ENCODE measurements at regions not wholly inside any gene's neighbourhood (a gene's known extent, or its start where the extent isn't known, plus 50 kb on each side); places are given as distances from the start of the nearest gene placed in this dataset.

DNA sequence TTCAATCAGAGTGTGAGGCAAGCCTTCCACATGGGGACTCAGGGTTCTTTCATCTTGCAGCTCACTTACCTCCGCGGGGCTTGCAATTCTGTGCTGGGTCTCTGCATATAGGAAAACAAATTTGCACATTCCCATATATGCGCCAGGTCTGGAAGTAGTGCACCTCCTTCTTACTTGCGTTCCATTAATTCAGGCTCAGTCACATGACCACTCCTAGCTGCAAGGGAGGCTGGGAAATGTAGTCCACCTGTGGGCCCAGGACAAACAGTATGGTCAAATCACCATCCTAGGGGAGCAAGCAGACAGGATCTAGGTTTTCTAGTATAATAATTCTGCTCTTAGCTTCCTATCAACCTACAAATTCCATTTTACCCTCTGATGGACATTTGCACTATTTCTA, 160.4 kb downstream of the AACS start:
- DNase-seq = no peak
- H3K27ac Mint-ChIP-seq = no peak overlapping the region
- TF ChIP-seq, protein P1, sequence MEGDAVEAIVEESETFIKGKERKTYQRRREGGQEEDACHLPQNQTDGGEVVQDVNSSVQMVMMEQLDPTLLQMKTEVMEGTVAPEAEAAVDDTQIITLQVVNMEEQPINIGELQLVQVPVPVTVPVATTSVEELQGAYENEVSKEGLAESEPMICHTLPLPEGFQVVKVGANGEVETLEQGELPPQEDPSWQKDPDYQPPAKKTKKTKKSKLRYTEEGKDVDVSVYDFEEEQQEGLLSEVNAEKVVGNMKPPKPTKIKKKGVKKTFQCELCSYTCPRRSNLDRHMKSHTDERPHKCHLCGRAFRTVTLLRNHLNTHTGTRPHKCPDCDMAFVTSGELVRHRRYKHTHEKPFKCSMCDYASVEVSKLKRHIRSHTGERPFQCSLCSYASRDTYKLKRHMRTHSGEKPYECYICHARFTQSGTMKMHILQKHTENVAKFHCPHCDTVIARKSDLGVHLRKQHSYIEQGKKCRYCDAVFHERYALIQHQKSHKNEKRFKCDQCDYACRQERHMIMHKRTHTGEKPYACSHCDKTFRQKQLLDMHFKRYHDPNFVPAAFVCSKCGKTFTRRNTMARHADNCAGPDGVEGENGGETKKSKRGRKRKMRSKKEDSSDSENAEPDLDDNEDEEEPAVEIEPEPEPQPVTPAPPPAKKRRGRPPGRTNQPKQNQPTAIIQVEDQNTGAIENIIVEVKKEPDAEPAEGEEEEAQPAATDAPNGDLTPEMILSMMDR (IDR thresholded peaks at IDR 0.05) = no peak
- H3K27me3 Mint-ChIP-seq (ENCODE audit: insufficient read depth) = peaks cover 4% of the 10 kb centered on the region
- no peak overlapping the region for H3K4me3 Mint-ChIP-seq
- H3K9me3 Mint-ChIP-seq = no peaks in the 10 kb centered on the region; the same call in 1 of the 2 replicates
- no peaks in the 10 kb centered on the region for H3K36me3 Mint-ChIP-seq (ENCODE audit: low read depth)
- no peaks in the 10 kb centered on the region for H3K4me1 Mint-ChIP-seq (ENCODE audit: low read depth)

GRCh38 chr12:125228519-125229260, 163.5 kb downstream of the AACS start:
- no peaks in the 10 kb centered on the region; the same call in 1 of the 2 replicates for H3K9me3 Mint-ChIP-seq
- TF ChIP-seq, protein P1 (IDR thresholded peaks at IDR 0.05) = no peak
- no peaks in the 10 kb centered on the region for H3K36me3 Mint-ChIP-seq (ENCODE audit: low read depth)
- no peaks in the 10 kb centered on the region for H3K4me1 Mint-ChIP-seq (ENCODE audit: low read depth)
- no peak overlapping the region for H3K4me3 Mint-ChIP-seq
- no peaks in the 10 kb centered on the region; the same call in 1 of the 2 replicates for H3K27me3 Mint-ChIP-seq (ENCODE audit: insufficient read depth)
- H3K27ac Mint-ChIP-seq = no peak overlapping the region
- DNase-seq = no peak

DNA sequence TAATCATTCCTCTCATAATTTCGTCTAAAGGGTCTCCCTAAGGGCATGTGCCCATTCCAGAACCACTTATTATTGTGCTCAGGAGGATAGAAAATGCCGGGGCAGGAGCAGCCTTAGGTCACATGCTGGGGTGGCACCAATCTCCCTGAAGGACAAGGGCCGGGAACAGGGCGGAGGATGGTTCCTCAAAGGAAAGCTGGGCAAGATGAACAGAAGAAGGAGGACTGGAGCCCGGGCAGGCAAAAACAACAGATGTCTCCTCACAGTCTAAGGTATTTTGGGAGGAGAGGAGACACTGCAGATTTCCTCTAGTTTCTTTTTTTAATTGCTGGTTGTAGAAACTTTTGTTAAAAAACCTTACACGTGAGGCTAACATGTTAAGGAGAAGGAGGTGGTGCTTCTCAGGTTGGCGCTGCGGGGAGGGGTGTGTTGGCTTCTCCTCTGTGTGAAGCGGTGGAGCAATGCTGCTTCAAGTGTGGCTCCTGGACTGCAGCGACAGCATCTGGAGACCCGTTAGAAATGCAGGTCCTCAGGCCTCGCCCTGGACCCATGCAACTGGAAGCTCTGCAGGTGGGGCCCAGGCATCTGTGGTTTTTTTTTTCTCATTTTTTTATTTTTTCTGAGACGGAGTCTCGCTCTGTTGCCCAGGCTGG, 164.8 kb downstream of the AACS start:
- DNase-seq = no peak
- Mint-ChIP-seq H3K4me3 (no peak overlapping the region), H3K27ac (no peak overlapping the region), H3K36me3 (ENCODE audit: low read depth) (no peaks in the 10 kb centered on the region), H3K27me3 (ENCODE audit: insufficient read depth) (no peaks in the 10 kb centered on the region; the same call in 1 of the 2 replicates), H3K4me1 (ENCODE audit: low read depth) (no peaks in the 10 kb centered on the region), H3K9me3 (no peaks in the 10 kb centered on the region; the same call in 1 of the 2 replicates)
- TF ChIP-seq, protein P1 (IDR thresholded peaks at IDR 0.05) = no peak

DNA sequence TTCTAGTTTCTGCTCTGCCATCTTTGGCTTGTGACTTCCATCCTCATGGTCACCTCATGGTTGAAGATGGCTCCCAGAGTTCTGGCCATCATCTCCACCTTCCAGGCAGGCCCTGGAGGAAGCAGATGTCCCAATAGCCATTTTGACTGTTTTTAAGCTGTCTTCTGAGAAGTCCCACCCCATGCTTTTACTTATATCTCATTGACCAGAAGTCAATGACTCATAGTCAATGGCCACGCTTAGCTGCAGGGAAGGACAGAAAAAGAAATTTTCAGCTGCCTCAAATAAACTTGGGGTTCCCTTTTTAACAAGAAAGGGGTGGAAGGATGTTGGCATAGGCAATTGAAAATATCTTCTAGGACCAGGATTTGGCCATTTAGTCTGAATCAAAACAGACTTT, 168.1 kb downstream of the AACS start:
- H3K27me3 Mint-ChIP-seq (ENCODE audit: insufficient read depth) = no peaks in the 10 kb centered on the region; the same call in 1 of the 2 replicates

GRCh38 chr12:125239563-125239962, 174.3 kb downstream of the AACS start:
- Mint-ChIP-seq H3K36me3 (ENCODE audit: low read depth) (no peaks in the 10 kb centered on the region), H3K27me3 (ENCODE audit: insufficient read depth) (peaks cover 6% of the 10 kb centered on the region), H3K4me1 (ENCODE audit: low read depth) (no peaks in the 10 kb centered on the region), H3K27ac (no peak overlapping the region), H3K9me3 (peaks cover 4% of the 10 kb centered on the region; the same call in 1 of the 2 replicates), H3K4me3 (no peak overlapping the region)
- TF ChIP-seq, protein P1 (IDR thresholded peaks at IDR 0.05) = no peak
- DNase-seq = no peak

More for the DNA sequence above, 168.1 kb downstream of the AACS start:
- Mint-ChIP-seq H3K4me3 (no peak overlapping the region), H3K36me3 (ENCODE audit: low read depth) (no peaks in the 10 kb centered on the region), H3K4me1 (ENCODE audit: low read depth) (no peaks in the 10 kb centered on the region), H3K27ac (no peak overlapping the region), H3K9me3 (peaks cover under 1% of the 10 kb centered on the region; the same call in 1 of the 2 replicates)
- TF ChIP-seq, protein P1 (IDR thresholded peaks at IDR 0.05) = no peak
- DNase-seq = no peak
